ENCODE measurements at regions not wholly inside any gene's neighbourhood (a gene's known extent, or its start where the extent isn't known, plus 50 kb on each side); places are given as distances from the start of the nearest gene placed in this dataset.

- H2AK5ac ChIP-seq (ENCODE audit: insufficient read length, low read length): no peak overlapping the region
- H3K23ac ChIP-seq (ENCODE audit: insufficient read length, low read depth, low read length): no peak overlapping the region
- Mint-ChIP-seq H3K4me3 (no peak overlapping the region), H3K9me3 (no peaks in the 10 kb centered on the region), H3K4me1 (peaks cover 31 to 33% of the 10 kb centered on the region in 2 experiments), H3K36me3 (ENCODE audit: insufficient read depth in 1 of 3, low read depth in 3 of 3) (no peaks in the 10 kb centered on the region; a peak in 1 of 7 replicates), H3K27ac (no peak overlapping the region), H3K27me3 (ENCODE audit: low read depth) (no peaks in the 10 kb centered on the region)
- no peak overlapping the region for H2BK15ac ChIP-seq (ENCODE audit: low read depth, low read length)
- no peak overlapping the region for H3K4me2 ChIP-seq (ENCODE audit: insufficient read depth, insufficient read length, low read length)
- H2BK120ac ChIP-seq (ENCODE audit: low read depth, low read length, poor library complexity, severe bottlenecking): no peak overlapping the region
- H3K14ac ChIP-seq (ENCODE audit: insufficient read depth, low read length): no peak overlapping the region
- H2BK5ac ChIP-seq (ENCODE audit: insufficient read length, low read length): no peak overlapping the region
- H3K27ac ChIP-seq (ENCODE audit: insufficient read length, low read depth, low read length): no peak overlapping the region
- H2AFZ ChIP-seq (ENCODE audit: low read length): no peak overlapping the region
- H3K9ac ChIP-seq (ENCODE audit: extremely low read depth, insufficient read length, low read length): no peak overlapping the region
- no CpG with 5 or more reads among the region's 2 CpGs for WGBS (ENCODE audit: extremely low coverage, insufficient read length, low lambda C conversion rate)
- TF ChIP-seq CTCF (conservative IDR thresholded peaks at IDR 0.05): no peak
- no peaks in the 10 kb centered on the region for H3K79me1 ChIP-seq (ENCODE audit: insufficient read depth, low read depth, low read length, poor library complexity, severe bottlenecking)
- no peak overlapping the region for H4K5ac ChIP-seq (ENCODE audit: insufficient read length, low read depth, low read length)
- H4K20me1 ChIP-seq (ENCODE audit: control insufficient read depth, insufficient read depth, insufficient read length): no peaks in the 10 kb centered on the region
- no peaks in the 10 kb centered on the region for H3K23me2 ChIP-seq (ENCODE audit: insufficient read length, low read depth, low read length, poor library complexity, severe bottlenecking)
- H2BK12ac ChIP-seq (ENCODE audit: insufficient read length, low read depth, low read length): no peak overlapping the region
- H3T11ph ChIP-seq (ENCODE audit: low read length): no peak overlapping the region
- H3K4me1 ChIP-seq (ENCODE audit: insufficient read depth, low read length): no peaks in the 10 kb centered on the region; the same call in 1 of the 2 replicates
- H4K8ac ChIP-seq (replicated peaks; ENCODE audit: insufficient read length, low read depth, low read length): no peak overlapping the region
- DNase-seq: no peak
- H3K18ac ChIP-seq (ENCODE audit: insufficient read length, low read depth, low read length): no peak overlapping the region
- no peak overlapping the region for H3K56ac ChIP-seq (ENCODE audit: insufficient read length, low read depth, low read length)
- H2BK20ac ChIP-seq (ENCODE audit: low read depth, low read length, poor library complexity, severe bottlenecking): no peak overlapping the region
- H4K91ac ChIP-seq (ENCODE audit: insufficient read length, low read depth, low read length): no peak overlapping the region
- H3K79me2 ChIP-seq (ENCODE audit: insufficient read depth, low read length): no peaks in the 10 kb centered on the region
- no peaks in the 10 kb centered on the region for H3K9me3 ChIP-seq (ENCODE audit: control insufficient read depth, low read depth, low read length)
- H3K4ac ChIP-seq (ENCODE audit: low read depth, low read length): no peak overlapping the region
- H3K27me3 ChIP-seq (ENCODE audit: insufficient read depth, low read length): no peaks in the 10 kb centered on the region
These were observed 202.5 kb upstream of the RFC3 start for GRCh38 chr13:33615436-33615835.
